Activated CD4-positive, alpha-beta T cell treated with anti-CD3 and anti-CD28 coated beads for 48 hours (primary cell): ENCODE measurements at regions not wholly inside any gene's neighbourhood (a gene's known extent, or its start where the extent isn't known, plus 50 kb on each side); places are given as distances from the start of the nearest gene placed in this dataset.
"Not testable (repeated sequence)": the region's sequence is repeated elsewhere in the genome, so short reads cannot be mapped to it uniquely, and the experiment has no call there.

ENCODE experiments used
- DNase-seq: peaks from one replicate; pipeline ENCODE4 v3.0.0-alpha.2; 2020

- no peak for DNase-seq
Measured at GRCh38 chr20:48461091-48461734, 366.6 kb downstream of the PREX1 start.

GRCh38 chr20:48460681-48461080 is 367.1 kb downstream of the PREX1 start:
- DNase-seq: no peak

GRCh38 chr20:48459722-48460395 is 367.9 kb downstream of the PREX1 start:
- DNase-seq: no peak

GRCh38 chr20:48458601-48459385 is 369.0 kb downstream of the PREX1 start:
- DNase-seq: no peak

- DNase-seq: no peak
Measured at GRCh38 chr20:48458003-48458377, 369.8 kb downstream of the PREX1 start.

- no peak for DNase-seq
Measured at GRCh38 chr20:48457193-48458002, 370.4 kb downstream of the PREX1 start.

- no peak for DNase-seq
Measured at GRCh38 chr20:48456366-48457192, 371.2 kb downstream of the PREX1 start.

- DNase-seq: no peak
Measured at GRCh38 chr20:48455651-48456365, 372.0 kb downstream of the PREX1 start.

GRCh38 chr20:48454671-48455490 is 372.9 kb downstream of the PREX1 start:
- DNase-seq: no peak

GRCh38 chr20:48453477-48454093 is 374.2 kb downstream of the PREX1 start:
- no peak for DNase-seq

- DNase-seq: no peak
Measured at GRCh38 chr20:48451401-48451800, 376.4 kb downstream of the PREX1 start.

- no peak for DNase-seq
Measured at GRCh38 chr20:48448666-48449600, 378.9 kb downstream of the PREX1 start.

- DNase-seq: no peak
Measured at GRCh38 chr20:48447456-48447855, 380.3 kb downstream of the PREX1 start.

- DNase-seq: no peak
Measured at GRCh38 chr20:48445827-48446226, 382.0 kb downstream of the PREX1 start.

GRCh38 chr20:48444249-48444648 is 383.6 kb downstream of the PREX1 start:
- DNase-seq: no peak

GRCh38 chr20:48440916-48441315 is 386.9 kb downstream of the PREX1 start:
- no peak for DNase-seq

- DNase-seq: not testable (repeated sequence)
Measured at GRCh38 chr20:48440261-48440660, 387.5 kb downstream of the PREX1 start.

GRCh38 chr20:48437146-48437545 is 390.7 kb downstream of the PREX1 start:
- no peak for DNase-seq

- not testable (repeated sequence) for DNase-seq
Measured at GRCh38 chr20:48436609-48437008, 391.2 kb downstream of the PREX1 start.
